PC-9 (cell line): ENCODE measurements at regions not wholly inside any gene's neighbourhood (a gene's known extent, or its start where the extent isn't known, plus 50 kb on each side); places are given as distances from the start of the nearest gene placed in this dataset.

ENCODE experiments used
- BruUV-seq: library from RNA; stranded (reverse); fragments of 400-500 nt; replicated peaks from 2 replicates; lab custom pipeline; 2021; lab: Mats Ljungman, UMichigan
- CTCF ChIA-PET: fragments of 300-600 bp; sonication (Branson Sonifier 250); formaldehyde crosslinking; loops from one replicate; lab custom pipeline; 2022; ENCODE audit warnings: antibody characterized with exemption; lab: Charles Lee
- POLR2A ChIA-PET: fragments of 300-600 bp; sonication (Branson Sonifier 250); formaldehyde crosslinking; loops from one replicate; lab custom pipeline; 2022; ENCODE audit warnings: antibody characterized with exemption; ENCODE audit not compliant: unreplicated experiment; lab: Charles Lee
- DNase-seq, 2 experiments: peaks; one replicate each; pipeline versions ENCODE4 v3.0.0 to v3.0.0-alpha.2; 2015 to 2022; ENCODE audit warnings: mixed read lengths in 1 of 2
- H2AFZ ChIP-seq: fragments of 200-600 bp; sonication (generic); 2 replicates; pipeline ENCODE4 v1.8.1; 2017; ENCODE audit warnings: antibody characterized with exemption
- H3F3A ChIP-seq: fragments of 200-600 bp; sonication (generic); 2 replicates; pipeline ENCODE4 v1.8.1; 2017; ENCODE audit warnings: antibody characterized with exemption, mild to moderate bottlenecking, low read depth; ENCODE audit not compliant: insufficient read depth
- H3K27ac ChIP-seq: fragments of 200-600 bp; sonication (generic); 2 replicates; pipeline ENCODE4 v1.6.1; 2016; ENCODE audit warnings: mixed run types
- H3K27me3 ChIP-seq: fragments of 200-600 bp; sonication (generic); 2 replicates; pipeline ENCODE4 v1.6.1; 2016; ENCODE audit warnings: low read depth, mixed run types; ENCODE audit not compliant: insufficient read depth
- H3K36me3 ChIP-seq: fragments of 200-600 bp; sonication (generic); 2 replicates; pipeline ENCODE4 v1.6.1; 2016; ENCODE audit warnings: low read depth, mixed run types
- H3K4me1 ChIP-seq: fragments of 200-600 bp; sonication (generic); replicated peaks from 2 replicates; pipeline ENCODE4 v1.6.1; 2016; ENCODE audit warnings: mixed run types; ENCODE audit not compliant: insufficient read depth
- H3K4me2 ChIP-seq: fragments of 200-600 bp; sonication (generic); 2 replicates; pipeline ENCODE4 v1.6.1; 2017; ENCODE audit warnings: mixed run types
- H3K4me3 ChIP-seq: fragments of 200-600 bp; sonication (generic); 2 replicates; pipeline ENCODE4 v1.6.1; 2016; ENCODE audit warnings: mixed run types
- H3K79me2 ChIP-seq: fragments of 200-600 bp; sonication (generic); 2 replicates; pipeline ENCODE4 v1.6.1; 2017; ENCODE audit warnings: low read depth, mixed run types
- H3K9me2 ChIP-seq: fragments of 200-600 bp; sonication (generic); 2 replicates; pipeline ENCODE4 v1.8.1; 2017; ENCODE audit warnings: mild to moderate bottlenecking; ENCODE audit not compliant: insufficient read depth
- H3K9me3 ChIP-seq: fragments of 200-600 bp; sonication (generic); 2 replicates; pipeline ENCODE4 v1.8.1; 2016; ENCODE audit warnings: low read depth; ENCODE audit not compliant: insufficient read depth
- H4K20me1 ChIP-seq: fragments of 200-600 bp; sonication (generic); 2 replicates; pipeline ENCODE4 v1.8.1; 2017; ENCODE audit not compliant: insufficient read depth
- EZH2 ChIP-seq: fragments of 200-600 bp; sonication (generic); IDR thresholded peaks from 2 replicates; pipeline ENCODE4 v1.8.0; 2017; ENCODE audit warnings: antibody characterized with exemption, low read depth
- intact Hi-C: fragments of 100-400 bp; cut with micrococcal nuclease; formaldehyde crosslinking; loops from one replicate; pipeline ENCODE4 v1.10.0; 2022; ENCODE audit not compliant: unreplicated experiment
- TF ChIP-seq, protein P1 (sequence below): fragments of 200-600 bp; sonication (generic); conservative IDR thresholded peaks from 2 replicates; pipeline ENCODE4 v1.6.1; 2017; ENCODE audit warnings: mixed run types, antibody characterized with exemption, mild to moderate bottlenecking, moderate library complexity

DNA sequence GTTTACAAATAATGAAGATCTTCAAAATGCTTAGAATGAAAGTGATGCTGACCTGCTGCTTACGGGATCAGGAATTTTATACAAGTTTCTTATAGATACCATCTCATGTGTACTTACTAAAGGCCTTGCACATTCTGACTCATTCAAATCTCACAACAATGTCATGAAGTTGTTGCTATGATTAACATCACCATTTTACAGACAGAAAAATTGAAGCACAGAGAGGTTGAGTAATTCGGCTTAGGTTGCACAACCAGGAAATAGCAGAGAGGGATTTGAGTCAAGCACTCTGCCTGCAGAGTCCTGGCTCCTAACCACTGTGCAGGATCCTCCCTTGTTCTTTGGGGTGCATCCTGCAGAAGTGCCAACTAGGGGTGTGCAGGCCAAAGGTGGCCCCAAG is 471.9 kb downstream of the MIAT start:
- no peaks in the 10 kb centered on the region for H3K9me2 ChIP-seq
- no TSS peak for BruUV-seq
- H3F3A ChIP-seq, result peaks cover 45% of the 10 kb centered on the region
- peak overlapping the region; percentile 45 for H3K4me2 ChIP-seq
- H4K20me1 ChIP-seq, result no peaks in the 10 kb centered on the region
- peak overlapping the region; percentile 73 for H3K27ac ChIP-seq
- TF ChIP-seq EZH2, result no peak
- H3K9me3 ChIP-seq, result no peaks in the 10 kb centered on the region
- no peaks in the 10 kb centered on the region for H3K36me3 ChIP-seq
- no peak overlapping the region for H2AFZ ChIP-seq
- POLR2A ChIA-PET, result no interaction called here
- intact Hi-C loops, result no loop called here
- peak in 1 of 2 experiments; percentile 94 for DNase-seq
- CTCF ChIA-PET, result no interaction called here
- H3K79me2 ChIP-seq, result no peaks in the 10 kb centered on the region
- peaks cover 79% of the 10 kb centered on the region for H3K4me1 ChIP-seq
- H3K27me3 ChIP-seq, result no peaks in the 10 kb centered on the region
- H3K4me3 ChIP-seq, result no peak overlapping the region

- peak overlapping the region; percentile 15; the same call in 1 of the 2 replicates for H3K4me2 ChIP-seq
- no peaks in the 10 kb centered on the region for H3K36me3 ChIP-seq
- ChIA-PET CTCF (interaction anchor here (0.6 kb wide), 1 partner anchor 9 kb away, joined by 10 read pairs; no protein-coding TSS in a partner anchor), POLR2A (no interaction called here)
- peaks cover 45% of the 10 kb centered on the region for H3F3A ChIP-seq
- DNase-seq, result peak in 1 of 2 experiments; percentile 66
- H3K4me1 ChIP-seq, result peaks cover 86% of the 10 kb centered on the region
- no peaks in the 10 kb centered on the region for H3K9me2 ChIP-seq
- TF ChIP-seq, protein P1, sequence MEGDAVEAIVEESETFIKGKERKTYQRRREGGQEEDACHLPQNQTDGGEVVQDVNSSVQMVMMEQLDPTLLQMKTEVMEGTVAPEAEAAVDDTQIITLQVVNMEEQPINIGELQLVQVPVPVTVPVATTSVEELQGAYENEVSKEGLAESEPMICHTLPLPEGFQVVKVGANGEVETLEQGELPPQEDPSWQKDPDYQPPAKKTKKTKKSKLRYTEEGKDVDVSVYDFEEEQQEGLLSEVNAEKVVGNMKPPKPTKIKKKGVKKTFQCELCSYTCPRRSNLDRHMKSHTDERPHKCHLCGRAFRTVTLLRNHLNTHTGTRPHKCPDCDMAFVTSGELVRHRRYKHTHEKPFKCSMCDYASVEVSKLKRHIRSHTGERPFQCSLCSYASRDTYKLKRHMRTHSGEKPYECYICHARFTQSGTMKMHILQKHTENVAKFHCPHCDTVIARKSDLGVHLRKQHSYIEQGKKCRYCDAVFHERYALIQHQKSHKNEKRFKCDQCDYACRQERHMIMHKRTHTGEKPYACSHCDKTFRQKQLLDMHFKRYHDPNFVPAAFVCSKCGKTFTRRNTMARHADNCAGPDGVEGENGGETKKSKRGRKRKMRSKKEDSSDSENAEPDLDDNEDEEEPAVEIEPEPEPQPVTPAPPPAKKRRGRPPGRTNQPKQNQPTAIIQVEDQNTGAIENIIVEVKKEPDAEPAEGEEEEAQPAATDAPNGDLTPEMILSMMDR, result no peak
- no peak for TF ChIP-seq EZH2
- no peak overlapping the region for H3K4me3 ChIP-seq
- H3K27ac ChIP-seq, result peak overlapping the region; percentile 49
- BruUV-seq, result no TSS peak
- H3K79me2 ChIP-seq, result no peaks in the 10 kb centered on the region
- H4K20me1 ChIP-seq, result no peaks in the 10 kb centered on the region
- peaks cover 2% of the 10 kb centered on the region; the same call in 1 of the 2 replicates for H3K9me3 ChIP-seq
- intact Hi-C loops, result no loop called here
- H3K27me3 ChIP-seq, result no peaks in the 10 kb centered on the region
- H2AFZ ChIP-seq, result no peak overlapping the region
Observed at GRCh38 chr22:27130906-27131305, 473.5 kb downstream of the MIAT start.

DNA sequence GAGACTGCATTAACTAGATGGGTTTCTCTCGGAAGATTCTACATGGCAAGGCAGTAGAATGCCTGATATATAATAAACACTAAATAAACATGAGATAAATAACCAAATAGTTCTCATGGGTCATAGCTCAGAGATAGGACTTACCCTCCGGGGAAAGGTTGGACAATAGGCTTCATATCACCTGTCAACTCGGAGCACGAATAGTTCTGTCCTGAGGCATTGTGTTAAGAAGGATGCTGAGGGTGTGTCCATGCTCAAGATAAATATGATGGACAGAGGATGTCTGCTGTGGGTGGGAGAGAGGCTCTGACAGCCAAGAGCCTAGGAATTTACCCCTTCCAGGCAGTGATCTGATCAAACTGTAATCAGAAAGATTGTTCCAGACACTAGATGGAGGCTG is 474.0 kb downstream of the MIAT start:
- POLR2A ChIA-PET, result no interaction called here
- H3K4me2 ChIP-seq, result peak overlapping the region; percentile 15; the same call in 1 of the 2 replicates
- no peaks in the 10 kb centered on the region for H3K27me3 ChIP-seq
- H3K36me3 ChIP-seq, result no peaks in the 10 kb centered on the region
- no peaks in the 10 kb centered on the region for H3K9me2 ChIP-seq
- no peak overlapping the region for H3K4me3 ChIP-seq
- peaks cover 82% of the 10 kb centered on the region for H3K4me1 ChIP-seq
- no peak overlapping the region for H2AFZ ChIP-seq
- H3K27ac ChIP-seq, result peak overlapping the region; percentile 49
- H4K20me1 ChIP-seq, result no peaks in the 10 kb centered on the region
- intact Hi-C loops, result no loop called here
- TF ChIP-seq EZH2, result no peak
- TF ChIP-seq, protein P1, result no peak
- peaks cover 45% of the 10 kb centered on the region for H3F3A ChIP-seq
- CTCF ChIA-PET, result interaction anchor here (0.6 kb wide), 1 partner anchor 9 kb away, joined by 10 read pairs; no protein-coding TSS in a partner anchor
- DNase-seq, result peak in 1 of 2 experiments; percentile 61
- BruUV-seq, result no TSS peak
- H3K79me2 ChIP-seq, result no peaks in the 10 kb centered on the region
- H3K9me3 ChIP-seq, result peaks cover 6% of the 10 kb centered on the region

- CTCF ChIA-PET, result no interaction called here
Observed at GRCh38 chr22:27132400-27132799, 475.0 kb downstream of the MIAT start.

More at GRCh38 chr22:27132400-27132799, 475.0 kb downstream of the MIAT start:
- Histone ChIP-seq H3K27me3 (no peaks in the 10 kb centered on the region), H3K9me2 (no peaks in the 10 kb centered on the region), H3F3A (peaks cover 45% of the 10 kb centered on the region), H3K79me2 (no peaks in the 10 kb centered on the region), H3K36me3 (no peaks in the 10 kb centered on the region), H3K4me3 (no peak overlapping the region), H4K20me1 (no peaks in the 10 kb centered on the region), H3K27ac (no peak overlapping the region), H3K4me1 (peaks cover 80% of the 10 kb centered on the region), H3K9me3 (peaks cover 10% of the 10 kb centered on the region), H2AFZ (no peak overlapping the region), H3K4me2 (no peak overlapping the region)
- BruUV-seq, result no TSS peak
- POLR2A ChIA-PET, result no interaction called here
- TF ChIP-seq, protein P1, result no peak
- no peak for TF ChIP-seq EZH2
- DNase-seq, result no peak
- intact Hi-C loops, result no loop called here
